ENCODE measurements at regions not wholly inside any gene's neighbourhood (a gene's known extent, or its start where the extent isn't known, plus 50 kb on each side); places are given as distances from the start of the nearest gene placed in this dataset.
"Not testable (repeated sequence)": the region's sequence is repeated elsewhere in the genome, so short reads cannot be mapped to it uniquely, and the experiment has no call there.

- no peak for TF ChIP-seq POLR2A (IDR thresholded peaks at IDR 0.05; ENCODE audit: low read length)
- no peak for TF ChIP-seq GATA1 (IDR thresholded peaks at IDR 0.05; ENCODE audit: low read depth, low read length)
- DNase-seq: no peak
Observed at GRCh38 chr4:57374866-57375595, 264.8 kb upstream of the IGFBP7 start.

- DNase-seq: no peak
- TF ChIP-seq POLR2A (IDR thresholded peaks at IDR 0.05; ENCODE audit: low read length) (no peak), GATA1 (IDR thresholded peaks at IDR 0.05; ENCODE audit: low read depth, low read length) (no peak)
Observed at GRCh38 chr4:57373991-57374390, 263.8 kb upstream of the IGFBP7 start.

GRCh38 chr4:57371671-57372070 lies 261.5 kb upstream of the IGFBP7 start:
- TF ChIP-seq GATA1 (IDR thresholded peaks at IDR 0.05; ENCODE audit: low read depth, low read length): no peak
- no peak for TF ChIP-seq POLR2A (IDR thresholded peaks at IDR 0.05; ENCODE audit: low read length)
- DNase-seq: no peak

- TF ChIP-seq GATA1 (IDR thresholded peaks at IDR 0.05; ENCODE audit: low read depth, low read length) (no peak), POLR2A (IDR thresholded peaks at IDR 0.05; ENCODE audit: low read length) (no peak)
- no peak for DNase-seq
Observed at GRCh38 chr4:57370691-57371090, 260.5 kb upstream of the IGFBP7 start.

GRCh38 chr4:57369446-57369845 lies 259.3 kb upstream of the IGFBP7 start:
- TF ChIP-seq POLR2A (IDR thresholded peaks at IDR 0.05; ENCODE audit: low read length) (no peak), GATA1 (IDR thresholded peaks at IDR 0.05; ENCODE audit: low read depth, low read length) (no peak)

GRCh38 chr4:57364255-57364654 lies 254.1 kb upstream of the IGFBP7 start:
- TF ChIP-seq POLR2A (IDR thresholded peaks at IDR 0.05; ENCODE audit: low read length) (no peak), GATA1 (IDR thresholded peaks at IDR 0.05; ENCODE audit: low read depth, low read length) (no peak)
- DNase-seq: no peak

More at GRCh38 chr4:57369446-57369845, 259.3 kb upstream of the IGFBP7 start:
- DNase-seq: no peak

GRCh38 chr4:57363346-57363745 lies 253.2 kb upstream of the IGFBP7 start:
- no peak for TF ChIP-seq POLR2A (IDR thresholded peaks at IDR 0.05; ENCODE audit: low read length)
- no peak for DNase-seq

- TF ChIP-seq POLR2A (IDR thresholded peaks at IDR 0.05; ENCODE audit: low read length): no peak
- TF ChIP-seq GATA1 (IDR thresholded peaks at IDR 0.05; ENCODE audit: low read depth, low read length): no peak
- DNase-seq: no peak
Observed at GRCh38 chr4:57360681-57361080, 250.5 kb upstream of the IGFBP7 start.

- no peak for DNase-seq
- TF ChIP-seq POLR2A (IDR thresholded peaks at IDR 0.05; ENCODE audit: low read length) (no peak), GATA1 (IDR thresholded peaks at IDR 0.05; ENCODE audit: low read depth, low read length) (no peak)
Observed at GRCh38 chr4:57355101-57355665, 245.0 kb upstream of the IGFBP7 start.

- TF ChIP-seq POLR2A (IDR thresholded peaks at IDR 0.05; ENCODE audit: low read length) (no peak), GATA1 (IDR thresholded peaks at IDR 0.05; ENCODE audit: low read depth, low read length) (no peak)
- no peak for DNase-seq
Observed at GRCh38 chr4:57351731-57352130, 241.5 kb upstream of the IGFBP7 start.

- TF ChIP-seq POLR2A (IDR thresholded peaks at IDR 0.05; ENCODE audit: low read length) (no peak), GATA1 (IDR thresholded peaks at IDR 0.05; ENCODE audit: low read depth, low read length) (no peak)
- DNase-seq: no peak
Observed at GRCh38 chr4:57344296-57344695, 234.1 kb upstream of the IGFBP7 start.

- DNase-seq: no peak
- no peak for TF ChIP-seq GATA1 (IDR thresholded peaks at IDR 0.05; ENCODE audit: low read depth, low read length)
- no peak for TF ChIP-seq POLR2A (IDR thresholded peaks at IDR 0.05; ENCODE audit: low read length)
Observed at GRCh38 chr4:57342411-57342810, 232.2 kb upstream of the IGFBP7 start.

GRCh38 chr4:57338861-57339260 lies 228.7 kb upstream of the IGFBP7 start:
- DNase-seq: not testable (repeated sequence)

GRCh38 chr4:57333684-57334083 lies 223.5 kb upstream of the IGFBP7 start:
- TF ChIP-seq POLR2A (IDR thresholded peaks at IDR 0.05; ENCODE audit: low read length): no peak
- no peak for TF ChIP-seq GATA1 (IDR thresholded peaks at IDR 0.05; ENCODE audit: low read depth, low read length)
- no peak for DNase-seq

GRCh38 chr4:57331959-57332358 lies 221.8 kb upstream of the IGFBP7 start:
- no peak for DNase-seq
- no peak for TF ChIP-seq GATA1 (IDR thresholded peaks at IDR 0.05; ENCODE audit: low read depth, low read length)
- TF ChIP-seq POLR2A (IDR thresholded peaks at IDR 0.05; ENCODE audit: low read length): no peak
